ENCODE measurements at regions not wholly inside any gene's neighbourhood (a gene's known extent, or its start where the extent isn't known, plus 50 kb on each side); places are given as distances from the start of the nearest gene placed in this dataset.
A peak's percentile ranks its signal among the peaks of the same experiment; 100 is the strongest.

DNA sequence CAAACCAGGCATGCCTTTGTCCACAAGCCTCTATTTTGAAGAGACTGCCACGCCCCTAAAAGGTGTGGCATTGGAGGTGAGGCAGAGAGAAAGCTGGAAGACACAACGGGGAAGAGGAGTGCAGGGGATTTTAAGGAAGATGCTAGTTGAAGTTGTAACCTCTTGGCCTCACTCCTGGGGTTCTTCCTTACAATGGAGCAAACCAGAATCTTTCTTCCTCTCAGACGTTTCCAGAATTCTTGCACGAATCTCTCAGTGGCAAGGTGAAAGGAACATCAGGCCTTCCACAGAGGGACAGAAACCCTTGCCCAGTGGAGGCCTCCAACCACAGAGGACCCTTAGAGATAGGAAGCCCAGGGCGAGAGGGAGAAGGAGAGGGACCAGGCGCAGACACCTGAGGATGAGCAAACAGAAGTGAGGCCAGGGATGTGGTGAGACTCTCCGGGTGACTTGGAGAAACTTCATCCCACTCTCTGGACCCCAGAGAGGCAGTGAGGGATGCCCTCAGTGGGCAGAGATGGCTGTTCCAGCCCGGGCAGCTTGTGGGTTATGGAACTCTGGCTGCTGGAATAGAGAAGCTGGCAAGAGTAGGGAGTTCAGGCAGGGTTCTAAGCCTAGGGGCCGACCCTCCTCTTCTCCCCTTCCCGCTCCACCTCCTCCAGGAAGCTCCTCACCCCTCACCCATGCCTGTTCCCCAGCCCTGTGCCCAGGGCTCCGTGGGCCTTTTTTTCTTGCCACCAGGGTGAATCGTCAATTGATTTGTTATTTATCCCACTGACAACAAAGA lies 136.8 kb upstream of the RUNX3 start:
- no peak for ATAC-seq
- TF ChIP-seq CREB5 (CRISPR knock-in tag; IDR thresholded peaks at IDR 0.05; ENCODE audit: low read depth) (no peak), ZNF70 (CRISPR knock-in tag; IDR thresholded peaks at IDR 0.05) (no peak), TOX (CRISPR knock-in tag; IDR thresholded peaks at IDR 0.05; ENCODE audit: borderline replicate concordance) (no peak), TSHZ2 (CRISPR knock-in tag; IDR thresholded peaks at IDR 0.05) (no peak), TCF4 (CRISPR knock-in tag; IDR thresholded peaks at IDR 0.05; ENCODE audit: borderline replicate concordance) (no peak), ZNF8 (CRISPR knock-in tag; IDR thresholded peaks at IDR 0.05) (no peak), ARNTL (CRISPR knock-in tag; IDR thresholded peaks at IDR 0.05; ENCODE audit: borderline replicate concordance, low read depth) (no peak), RARB (CRISPR knock-in tag; IDR thresholded peaks at IDR 0.05) (no peak), ZFP3 (CRISPR knock-in tag; IDR thresholded peaks at IDR 0.05) (no peak), ISL1 (CRISPR knock-in tag; IDR thresholded peaks at IDR 0.05) (no peak), PPARA (CRISPR knock-in tag; IDR thresholded peaks at IDR 0.05; ENCODE audit: borderline replicate concordance) (no peak), OSR1 (CRISPR knock-in tag; IDR thresholded peaks at IDR 0.05) (no peak), ZNF565 (CRISPR knock-in tag; conservative IDR thresholded peaks at IDR 0.05; ENCODE audit: low read depth) (no peak), GLIS3 (CRISPR knock-in tag; IDR thresholded peaks at IDR 0.05) (no peak), ESRRG (CRISPR knock-in tag; IDR thresholded peaks at IDR 0.05) (no peak), CSRNP3 (CRISPR knock-in tag; IDR thresholded peaks at IDR 0.05) (no peak), ZFP30 (CRISPR knock-in tag; IDR thresholded peaks at IDR 0.05) (no peak)
- TF ChIP-seq, protein P1, sequence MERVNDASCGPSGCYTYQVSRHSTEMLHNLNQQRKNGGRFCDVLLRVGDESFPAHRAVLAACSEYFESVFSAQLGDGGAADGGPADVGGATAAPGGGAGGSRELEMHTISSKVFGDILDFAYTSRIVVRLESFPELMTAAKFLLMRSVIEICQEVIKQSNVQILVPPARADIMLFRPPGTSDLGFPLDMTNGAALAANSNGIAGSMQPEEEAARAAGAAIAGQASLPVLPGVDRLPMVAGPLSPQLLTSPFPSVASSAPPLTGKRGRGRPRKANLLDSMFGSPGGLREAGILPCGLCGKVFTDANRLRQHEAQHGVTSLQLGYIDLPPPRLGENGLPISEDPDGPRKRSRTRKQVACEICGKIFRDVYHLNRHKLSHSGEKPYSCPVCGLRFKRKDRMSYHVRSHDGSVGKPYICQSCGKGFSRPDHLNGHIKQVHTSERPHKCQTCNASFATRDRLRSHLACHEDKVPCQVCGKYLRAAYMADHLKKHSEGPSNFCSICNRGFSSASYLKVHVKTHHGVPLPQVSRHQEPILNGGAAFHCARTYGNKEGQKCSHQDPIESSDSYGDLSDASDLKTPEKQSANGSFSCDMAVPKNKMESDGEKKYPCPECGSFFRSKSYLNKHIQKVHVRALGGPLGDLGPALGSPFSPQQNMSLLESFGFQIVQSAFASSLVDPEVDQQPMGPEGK (CRISPR knock-in tag; IDR thresholded peaks at IDR 0.05; ENCODE audit: borderline replicate concordance), result no peak
- TF ChIP-seq, protein P2, sequence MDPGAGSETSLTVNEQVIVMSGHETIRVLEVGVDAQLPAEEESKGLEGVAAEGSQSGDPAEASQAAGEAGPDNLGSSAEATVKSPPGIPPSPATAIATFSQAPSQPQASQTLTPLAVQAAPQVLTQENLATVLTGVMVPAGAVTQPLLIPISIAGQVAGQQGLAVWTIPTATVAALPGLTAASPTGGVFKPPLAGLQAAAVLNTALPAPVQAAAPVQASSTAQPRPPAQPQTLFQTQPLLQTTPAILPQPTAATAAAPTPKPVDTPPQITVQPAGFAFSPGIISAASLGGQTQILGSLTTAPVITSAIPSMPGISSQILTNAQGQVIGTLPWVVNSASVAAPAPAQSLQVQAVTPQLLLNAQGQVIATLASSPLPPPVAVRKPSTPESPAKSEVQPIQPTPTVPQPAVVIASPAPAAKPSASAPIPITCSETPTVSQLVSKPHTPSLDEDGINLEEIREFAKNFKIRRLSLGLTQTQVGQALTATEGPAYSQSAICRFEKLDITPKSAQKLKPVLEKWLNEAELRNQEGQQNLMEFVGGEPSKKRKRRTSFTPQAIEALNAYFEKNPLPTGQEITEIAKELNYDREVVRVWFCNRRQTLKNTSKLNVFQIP (CRISPR knock-in tag; IDR thresholded peaks at IDR 0.05; ENCODE audit: borderline replicate concordance, low read depth), result no peak

GRCh38 chr1:25066256-25066655 lies 136.2 kb upstream of the RUNX3 start:
- TF ChIP-seq ZFP3 (CRISPR knock-in tag; IDR thresholded peaks at IDR 0.05) (no peak), RARB (CRISPR knock-in tag; IDR thresholded peaks at IDR 0.05) (no peak), ESRRG (CRISPR knock-in tag; IDR thresholded peaks at IDR 0.05) (no peak), ZC3H10 (CRISPR knock-in tag; IDR thresholded peaks at IDR 0.05) (no peak), CREB5 (CRISPR knock-in tag; IDR thresholded peaks at IDR 0.05; ENCODE audit: low read depth) (no peak), TOX (CRISPR knock-in tag; IDR thresholded peaks at IDR 0.05; ENCODE audit: borderline replicate concordance) (no peak), TCF4 (CRISPR knock-in tag; IDR thresholded peaks at IDR 0.05; ENCODE audit: borderline replicate concordance) (no peak)
- TF ChIP-seq, protein P2 (CRISPR knock-in tag; IDR thresholded peaks at IDR 0.05; ENCODE audit: borderline replicate concordance, low read depth), result no peak
- TF ChIP-seq, protein P1 (CRISPR knock-in tag; IDR thresholded peaks at IDR 0.05; ENCODE audit: borderline replicate concordance), result no peak
- peak; percentile 58; the same call in 2 of the 3 replicates for ATAC-seq
